B cell (primary cell): ENCODE measurements at regions not wholly inside any gene's neighbourhood (a gene's known extent, or its start where the extent isn't known, plus 50 kb on each side); places are given as distances from the start of the nearest gene placed in this dataset.

Source experiments
- ATAC-seq: fragments of 200-7000 bp; cut with Tn5 transposase; one replicate; pipeline ENCODE4 v1.10.0; 2021; ENCODE audit warnings: low read depth, mild to moderate bottlenecking, moderate number of reproducible peaks, moderate library complexity
- CTCF ChIA-PET: fragments of 350-600 bp; sonication (Branson Sonifier 250); formaldehyde crosslinking; loops from one replicate; lab custom pipeline; 2021; ENCODE audit warnings: antibody characterized with exemption, inconsistent platforms; lab: Charles Lee
- POLR2A ChIA-PET: fragments of 350-600 bp; sonication (Branson Sonifier 250); formaldehyde crosslinking; loops from one replicate; lab custom pipeline; 2021; ENCODE audit warnings: antibody characterized with exemption; lab: Charles Lee
- DNase-seq: peaks from one replicate; pipeline ENCODE4 v3.0.0; 2013
- H2AFZ ChIP-seq: 2 replicates; pipeline ENCODE4 v1.6.1; 2012; ENCODE audit warnings: mild to moderate bottlenecking, low read depth, low read length; ENCODE audit not compliant: insufficient read depth, poor library complexity, severe bottlenecking
- H3K27ac ChIP-seq, 2 donors: 1 replicate in 1 of 2; 2 replicates in 1 of 2; pipeline ENCODE4 v1.5.1; 2012 to 2013; ENCODE audit warnings: low read length in 2 of 2, mild to moderate bottlenecking in 2 of 2, moderate library complexity in 1 of 2
- H3K27me3 ChIP-seq, 4 experiments: fragments of 200-600 bp in 1 of 4; sonication (generic) in 1 of 4; replicated peaks in 1 of 4; 1 replicate in 2 of 4; 2 replicates in 2 of 4; pipeline versions ENCODE4 v1.6.1 to v1.7.0; 2013 to 2016; ENCODE audit warnings: low read length in 3 of 4, mild to moderate bottlenecking in 2 of 4, mixed read lengths in 1 of 4, moderate library complexity in 1 of 4; ENCODE audit not compliant: insufficient read depth in 4 of 4, control insufficient read depth in 3 of 4; ENCODE audit errors: control extremely low read depth in 1 of 4
- H3K36me3 ChIP-seq, 2 experiments: replicated peaks in 1 of 2; 1 replicate in 1 of 2; 2 replicates in 1 of 2; pipeline versions ENCODE4 v1.6.1 to v1.7.1; 2013; ENCODE audit warnings: low read length in 1 of 2; ENCODE audit not compliant: insufficient read depth in 2 of 2, control insufficient read depth in 1 of 2; ENCODE audit errors: control extremely low read depth in 1 of 2, extremely low read depth in 1 of 2
- H3K4me1 ChIP-seq, 2 donors: fragments of 200-600 bp in 1 of 2; sonication (generic) in 1 of 2; 1 replicate in 1 of 2; 2 replicates in 1 of 2; pipeline versions ENCODE4 v1.5.1 to v1.6.1; 2013 to 2017; ENCODE audit warnings: low read length in 2 of 2; ENCODE audit not compliant: control insufficient read depth in 2 of 2, insufficient read depth in 2 of 2
- H3K4me2 ChIP-seq: replicated peaks from 2 replicates; pipeline ENCODE3; 2012; ENCODE audit warnings: mild to moderate bottlenecking, low read depth, low read length; ENCODE audit not compliant: poor library complexity, severe bottlenecking
- H3K4me3 ChIP-seq, 5 experiments: fragments of 200-600 bp in 1 of 5; sonication (generic) in 1 of 5; 1 replicate in 3 of 5; 2 replicates in 2 of 5; pipeline versions ENCODE4 v1.5.1 to v1.7.0; 2011 to 2016; ENCODE audit warnings: low read length in 4 of 5, mild to moderate bottlenecking in 4 of 5, low read depth in 2 of 5, control low read depth in 1 of 5, moderate library complexity in 1 of 5; ENCODE audit not compliant: insufficient read depth in 1 of 5; ENCODE audit errors: control extremely low read depth in 1 of 5, extremely low read depth in 1 of 5
- H3K79me2 ChIP-seq: fragments of 200-600 bp; sonication (generic); one replicate; pipeline ENCODE4 v1.6.0; 2016; ENCODE audit warnings: low read length; ENCODE audit not compliant: control insufficient read depth, insufficient read depth
- H3K9ac ChIP-seq: fragments of 200-600 bp; sonication (generic); 2 replicates; pipeline ENCODE4 v1.6.1; 2017; ENCODE audit warnings: mild to moderate bottlenecking, low read length, moderate library complexity
- H3K9me3 ChIP-seq, 3 donors: one replicate each; pipeline versions ENCODE4 v1.6.1 to v1.7.1; 2013; ENCODE audit warnings: low read length in 2 of 3; ENCODE audit not compliant: control insufficient read depth in 2 of 3, insufficient read depth in 1 of 3; ENCODE audit errors: control extremely low read depth in 1 of 3
- H4K20me1 ChIP-seq: 2 replicates; pipeline ENCODE4 v1.6.0; 2012; ENCODE audit warnings: mild to moderate bottlenecking, low read length; ENCODE audit not compliant: insufficient read depth, control insufficient read depth, poor library complexity, severe bottlenecking
- H3K27ac Mint-ChIP-seq: one replicate; pipeline ENCODE4 v1.8.0; 2021; ENCODE audit warnings: mixed read lengths
- H3K27me3 Mint-ChIP-seq: one replicate; pipeline ENCODE4 v1.8.0; 2021; ENCODE audit warnings: mixed read lengths
- H3K4me1 Mint-ChIP-seq: one replicate; pipeline ENCODE4 v1.8.0; 2021; ENCODE audit warnings: mixed read lengths
- H3K4me3 Mint-ChIP-seq: one replicate; pipeline ENCODE4 v1.8.0; 2021; ENCODE audit warnings: mixed read lengths
- H3K9me3 Mint-ChIP-seq: one replicate; pipeline ENCODE4 v1.8.0; 2022; ENCODE audit warnings: mixed read lengths; ENCODE audit not compliant: insufficient read depth
- CTCF ChIP-seq: fragments of 200-600 bp; IDR thresholded peaks from one replicate; pipeline ENCODE4 v1.8.0; 2022; ENCODE audit warnings: antibody characterized with exemption, mild to moderate bottlenecking
- EZH2 ChIP-seq: IDR thresholded peaks from 2 replicates; pipeline ENCODE4 v1.6.1; 2012; ENCODE audit warnings: borderline replicate concordance, low read depth, mild to moderate bottlenecking, moderate library complexity, low read length; ENCODE audit not compliant: insufficient read depth, poor library complexity, severe bottlenecking
- WGBS: methylation state at CpG from one replicate; pipeline ENCODE4 v1.1.5; 2013; ENCODE audit warnings: missing lambda C conversion rate; ENCODE audit not compliant: insufficient coverage; 5-methylcytosine and 5-hydroxymethylcytosine counted together
- intact Hi-C: fragments of 100-400 bp; cut with micrococcal nuclease; formaldehyde crosslinking; loops from one replicate; pipeline ENCODE4 v1.10.0; 2022

- ATAC-seq (no peak), DNase-seq (no peak)
- H3K36me3 ChIP-seq, result no peaks in the 10 kb centered on the region
- H3K27me3 ChIP-seq, result no peaks in the 10 kb centered on the region
- intact Hi-C loops, result no loop called here
- H3K79me2 ChIP-seq, result no peaks in the 10 kb centered on the region
- no peak for TF ChIP-seq CTCF
- no peak for TF ChIP-seq EZH2
- H3K4me2 ChIP-seq, result no peak overlapping the region
- ChIA-PET CTCF (no interaction called here), POLR2A (no interaction called here)
- Mint-ChIP-seq H3K9me3 (no peaks in the 10 kb centered on the region), H3K4me1 (no peaks in the 10 kb centered on the region), H3K4me3 (no peak overlapping the region), H3K27ac (no peak overlapping the region), H3K27me3 (no peaks in the 10 kb centered on the region)
- no peaks in the 10 kb centered on the region for H3K9me3 ChIP-seq
- H3K4me1 ChIP-seq, result no peaks in the 10 kb centered on the region
- H3K27ac ChIP-seq, result no peak overlapping the region
- no peak overlapping the region for H3K4me3 ChIP-seq
- no peaks in the 10 kb centered on the region for H4K20me1 ChIP-seq
- no peak overlapping the region for H2AFZ ChIP-seq
- no peak overlapping the region for H3K9ac ChIP-seq
Observed at GRCh38 chr2:117342415-117342814, 472.1 kb upstream of the DDX18 start.

DNA sequence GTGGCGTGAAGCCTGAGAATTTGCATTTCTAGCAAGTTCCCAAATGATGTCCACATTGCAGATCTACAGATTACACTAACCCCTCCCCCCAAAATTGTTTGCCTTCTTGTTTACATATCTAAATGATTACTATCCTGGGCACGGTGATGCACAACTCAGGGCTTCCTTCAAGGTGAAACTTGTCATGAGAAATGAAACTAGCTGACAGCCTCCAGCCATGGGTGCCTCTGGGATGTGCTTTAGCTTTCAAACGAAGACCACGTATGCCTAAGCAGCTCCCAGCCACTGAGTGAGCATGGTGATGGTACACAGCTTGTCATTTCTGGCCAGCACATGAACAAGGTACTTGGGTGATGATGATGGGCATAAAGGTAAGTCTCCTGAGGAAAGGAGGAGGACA lies 464.8 kb upstream of the DDX18 start:
- Histone ChIP-seq H3K27me3 (no peaks in the 10 kb centered on the region), H3K9ac (no peak overlapping the region), H3K36me3 (no peaks in the 10 kb centered on the region), H3K4me1 (no peaks in the 10 kb centered on the region), H3K4me2 (no peak overlapping the region), H3K9me3 (peaks cover 0 to 3% (median 0%) of the 10 kb centered on the region in 3 donors), H3K4me3 (no peak overlapping the region), H2AFZ (no peak overlapping the region), H3K79me2 (no peaks in the 10 kb centered on the region), H3K27ac (no peak overlapping the region), H4K20me1 (no peaks in the 10 kb centered on the region)
- ChIA-PET POLR2A (no interaction called here), CTCF (no interaction called here)
- DNase-seq (no peak), ATAC-seq (no peak)
- H3K4me3 Mint-ChIP-seq, result no peak overlapping the region
- no peaks in the 10 kb centered on the region for H3K27me3 Mint-ChIP-seq
- no peak overlapping the region for H3K27ac Mint-ChIP-seq
- TF ChIP-seq EZH2 (no peak), CTCF (no peak)
- no peaks in the 10 kb centered on the region for H3K4me1 Mint-ChIP-seq
- peaks cover 5% of the 10 kb centered on the region for H3K9me3 Mint-ChIP-seq
- intact Hi-C loops, result no loop called here
- 79% methylated on average over 3 of the region's 4 CpGs for WGBS
